ENCODE measurements at regions not wholly inside any gene's neighbourhood (a gene's known extent, or its start where the extent isn't known, plus 50 kb on each side); places are given as distances from the start of the nearest gene placed in this dataset.
"Not testable (repeated sequence)": the region's sequence is repeated elsewhere in the genome, so short reads cannot be mapped to it uniquely, and the experiment has no call there.

DNA sequence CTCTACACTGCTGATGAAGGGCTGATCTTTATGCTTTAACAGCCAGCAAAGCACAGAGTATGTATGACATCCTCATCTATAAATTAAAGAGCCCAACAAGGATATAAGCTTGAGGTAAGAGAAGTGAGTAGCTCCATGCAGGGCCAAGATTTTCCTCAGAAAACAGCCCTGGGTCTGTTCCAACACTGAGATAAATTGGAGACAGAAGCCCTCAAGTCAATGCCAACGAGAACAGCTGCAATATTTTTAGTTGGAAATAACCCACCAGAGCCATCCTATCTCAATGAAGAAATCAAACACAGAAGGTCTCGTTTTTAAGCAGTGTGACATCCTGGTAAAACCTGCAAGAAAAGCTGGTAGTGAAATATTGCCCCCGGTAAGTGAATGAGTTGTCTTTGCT is 297.0 kb upstream of the AUTS2 start:
- Histone ChIP-seq H3K4me2 (ENCODE audit: low read depth, low read length, poor library complexity, severe bottlenecking) (no peak overlapping the region), H3K27me3 (ENCODE audit: insufficient read depth, low read length, poor library complexity, severe bottlenecking) (no peaks in the 10 kb centered on the region), H3K79me2 (ENCODE audit: insufficient read depth, low read length) (no peaks in the 10 kb centered on the region), H2AFZ (ENCODE audit: low read length) (no peak overlapping the region), H3K9me3 (ENCODE audit: insufficient read depth, low read depth, low read length) (0 out of 2 replicates have a peak, but pooled peaks cover 6% of the 10 kb centered on the region), H3K36me3 (ENCODE audit: insufficient read depth, low read length) (no peaks in the 10 kb centered on the region), H3K9ac (ENCODE audit: low read depth, low read length, poor library complexity, severe bottlenecking) (no peak overlapping the region), H3K4me3 (ENCODE audit: low read length, poor library complexity, severe bottlenecking) (no peak overlapping the region), H4K20me1 (ENCODE audit: insufficient read depth, low read length, poor library complexity, severe bottlenecking) (no peaks in the 10 kb centered on the region), H3F3A (ENCODE audit: low read depth) (no peaks in the 10 kb centered on the region), H3K4me1 (ENCODE audit: insufficient read depth, low read length, poor library complexity, severe bottlenecking) (no peaks in the 10 kb centered on the region), H3K9me2 (replicated peaks; ENCODE audit: low read depth, low read length) (no peaks in the 10 kb centered on the region)
- TF ChIP-seq CTCF (conservative IDR thresholded peaks at IDR 0.05; ENCODE audit: low read length) = no peak

DNA sequence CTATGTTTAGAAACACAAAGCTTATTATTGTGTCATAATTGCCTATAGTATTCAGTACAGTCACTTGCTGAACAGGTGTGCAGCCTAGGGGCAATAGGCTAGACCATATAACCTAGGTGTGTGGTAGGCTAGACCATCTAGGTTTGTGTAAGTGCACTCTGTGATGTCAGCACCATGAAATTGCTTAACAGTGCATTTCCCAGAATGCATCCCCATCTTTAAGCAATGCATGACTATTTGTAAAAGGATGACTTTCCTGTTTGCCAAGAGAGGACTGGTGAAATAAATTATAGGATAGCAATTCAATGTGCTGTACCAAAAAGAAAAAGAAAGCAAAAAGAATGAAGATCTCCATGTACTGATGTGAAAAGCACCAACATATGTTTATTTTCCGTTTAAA is 288.7 kb upstream of the AUTS2 start:
- Histone ChIP-seq H3K9me3 (ENCODE audit: insufficient read depth, low read depth, low read length) (no peaks in the 10 kb centered on the region), H2AFZ (ENCODE audit: low read length) (no peak overlapping the region), H3K79me2 (ENCODE audit: insufficient read depth, low read length) (no peaks in the 10 kb centered on the region), H3K27me3 (ENCODE audit: insufficient read depth, low read length, poor library complexity, severe bottlenecking) (no peaks in the 10 kb centered on the region), H3K4me3 (ENCODE audit: low read length, poor library complexity, severe bottlenecking) (no peak overlapping the region), H3K9ac (ENCODE audit: low read depth, low read length, poor library complexity, severe bottlenecking) (no peak overlapping the region), H3K9me2 (replicated peaks; ENCODE audit: low read depth, low read length) (no peaks in the 10 kb centered on the region), H3K4me2 (ENCODE audit: low read depth, low read length, poor library complexity, severe bottlenecking) (no peak overlapping the region), H3K36me3 (ENCODE audit: insufficient read depth, low read length) (no peaks in the 10 kb centered on the region), H4K20me1 (ENCODE audit: insufficient read depth, low read length, poor library complexity, severe bottlenecking) (no peaks in the 10 kb centered on the region), H3F3A (ENCODE audit: low read depth) (no peaks in the 10 kb centered on the region), H3K4me1 (ENCODE audit: insufficient read depth, low read length, poor library complexity, severe bottlenecking) (no peaks in the 10 kb centered on the region)
- TF ChIP-seq EZH2phosphoT487 (IDR thresholded peaks at IDR 0.05; ENCODE audit: borderline replicate concordance) = no peak
- TF ChIP-seq CTCF (conservative IDR thresholded peaks at IDR 0.05; ENCODE audit: low read length) = no peak

DNA sequence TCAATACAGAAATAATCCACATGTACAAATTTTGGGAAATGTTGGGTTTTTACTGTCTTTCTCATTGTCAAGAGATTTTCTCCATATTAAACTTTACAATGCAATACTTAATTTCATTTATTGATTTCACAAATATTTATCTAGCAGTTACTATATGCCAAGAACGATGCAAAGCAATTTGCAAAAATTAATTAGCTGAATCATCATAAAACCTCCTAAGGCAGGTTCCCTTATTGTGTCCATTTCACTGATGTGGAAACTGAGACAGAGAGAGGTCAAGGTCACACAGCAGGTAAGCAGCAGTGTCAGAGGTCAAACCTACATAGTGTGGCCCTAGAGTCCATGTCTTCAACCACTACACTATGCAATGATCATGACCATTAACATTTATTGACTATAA is 286.8 kb upstream of the AUTS2 start:
- no peak overlapping the region for H3K4me2 ChIP-seq (ENCODE audit: low read depth, low read length, poor library complexity, severe bottlenecking)
- H3K9me2 ChIP-seq (replicated peaks; ENCODE audit: low read depth, low read length) = no peaks in the 10 kb centered on the region
- H3K27me3 ChIP-seq (ENCODE audit: insufficient read depth, low read length, poor library complexity, severe bottlenecking) = no peaks in the 10 kb centered on the region
- no peaks in the 10 kb centered on the region for H3K79me2 ChIP-seq (ENCODE audit: insufficient read depth, low read length)
- no peak overlapping the region for H3K9ac ChIP-seq (ENCODE audit: low read depth, low read length, poor library complexity, severe bottlenecking)
- TF ChIP-seq EZH2phosphoT487 (IDR thresholded peaks at IDR 0.05; ENCODE audit: borderline replicate concordance) = no peak
- no peak for TF ChIP-seq CTCF (conservative IDR thresholded peaks at IDR 0.05; ENCODE audit: low read length)
- H2AFZ ChIP-seq (ENCODE audit: low read length) = no peak overlapping the region
- no peaks in the 10 kb centered on the region for H4K20me1 ChIP-seq (ENCODE audit: insufficient read depth, low read length, poor library complexity, severe bottlenecking)
- H3F3A ChIP-seq (ENCODE audit: low read depth) = no peaks in the 10 kb centered on the region
- no peaks in the 10 kb centered on the region for H3K4me1 ChIP-seq (ENCODE audit: insufficient read depth, low read length, poor library complexity, severe bottlenecking)
- H3K36me3 ChIP-seq (ENCODE audit: insufficient read depth, low read length) = no peaks in the 10 kb centered on the region
- H3K9me3 ChIP-seq (ENCODE audit: insufficient read depth, low read depth, low read length) = no peaks in the 10 kb centered on the region
- no peak overlapping the region for H3K4me3 ChIP-seq (ENCODE audit: low read length, poor library complexity, severe bottlenecking)

- not testable (repeated sequence) for H2AFZ ChIP-seq (ENCODE audit: low read length); H3K9me2 ChIP-seq (replicated peaks; ENCODE audit: low read depth, low read length); H3K36me3 ChIP-seq (ENCODE audit: insufficient read depth, low read length); H3K4me2 ChIP-seq (ENCODE audit: low read depth, low read length, poor library complexity, severe bottlenecking); H3K27me3 ChIP-seq (ENCODE audit: insufficient read depth, low read length, poor library complexity, severe bottlenecking); H3K9ac ChIP-seq (ENCODE audit: low read depth, low read length, poor library complexity, severe bottlenecking); H3K4me1 ChIP-seq (ENCODE audit: insufficient read depth, low read length, poor library complexity, severe bottlenecking); H4K20me1 ChIP-seq (ENCODE audit: insufficient read depth, low read length, poor library complexity, severe bottlenecking); H3K9me3 ChIP-seq (ENCODE audit: insufficient read depth, low read depth, low read length); H3K4me3 ChIP-seq (ENCODE audit: low read length, poor library complexity, severe bottlenecking); H3K79me2 ChIP-seq (ENCODE audit: insufficient read depth, low read length); H3F3A ChIP-seq (ENCODE audit: low read depth)
These were observed 284.4 kb upstream of the AUTS2 start for GRCh38 chr7:69313852-69314251.
